Caki2 (cell line): ENCODE measurements at regions not wholly inside any gene's neighbourhood (a gene's known extent, or its start where the extent isn't known, plus 50 kb on each side); places are given as distances from the start of the nearest gene placed in this dataset.
"Not testable (repeated sequence)": the region's sequence is repeated elsewhere in the genome, so short reads cannot be mapped to it uniquely, and the experiment has no call there.

Experiments used
- DNase-seq: peaks from one replicate; pipeline ENCODE4 v3.0.0-alpha.2; 2015; ENCODE audit warnings: low read depth
- in situ Hi-C: cut with HindIII; loops from 2 replicates; pipeline ENCODE4 v1.10.0; 2016; ENCODE audit warnings: low sequenced_read_pairs, low pct_unique_long_range_greater_than_20kb, mixed read lengths

DNA sequence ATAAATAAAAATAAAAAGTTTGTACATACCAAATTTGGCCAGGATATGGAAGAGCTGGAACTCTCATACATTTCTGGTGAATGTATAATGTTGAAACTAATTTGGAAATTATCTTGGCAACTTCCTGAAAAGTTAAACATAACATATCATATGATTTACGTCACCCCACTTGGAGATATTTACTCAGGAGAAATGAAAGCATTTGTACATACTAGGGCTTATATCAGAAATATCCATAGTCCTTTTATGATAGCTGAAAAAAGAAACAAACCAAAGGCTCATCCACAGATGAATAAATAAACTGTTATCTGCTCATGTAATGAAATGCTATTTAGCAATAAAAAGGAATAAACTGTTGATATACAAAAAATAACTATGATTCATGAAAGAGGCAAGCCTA lies 318.2 kb upstream of the NRXN1 start:
- in situ Hi-C loops: no loop called here
- no peak for DNase-seq

GRCh38 chr2:51344886-51345285 lies 313.0 kb upstream of the NRXN1 start:
- in situ Hi-C loops: no loop called here
- no peak for DNase-seq

- in situ Hi-C loops: no loop called here
Measured at GRCh38 chr2:51335087-51336058, 303.4 kb upstream of the NRXN1 start.

GRCh38 chr2:51329512-51329911 lies 297.6 kb upstream of the NRXN1 start:
- DNase-seq: no peak
- in situ Hi-C loops: no loop called here

More at GRCh38 chr2:51335087-51336058, 303.4 kb upstream of the NRXN1 start:
- no peak for DNase-seq

- in situ Hi-C loops: no loop called here
- DNase-seq: no peak
Measured at GRCh38 chr2:51324051-51324450, 292.1 kb upstream of the NRXN1 start.

GRCh38 chr2:51322613-51323012 lies 290.7 kb upstream of the NRXN1 start:
- no peak for DNase-seq
- in situ Hi-C loops: no loop called here

DNA sequence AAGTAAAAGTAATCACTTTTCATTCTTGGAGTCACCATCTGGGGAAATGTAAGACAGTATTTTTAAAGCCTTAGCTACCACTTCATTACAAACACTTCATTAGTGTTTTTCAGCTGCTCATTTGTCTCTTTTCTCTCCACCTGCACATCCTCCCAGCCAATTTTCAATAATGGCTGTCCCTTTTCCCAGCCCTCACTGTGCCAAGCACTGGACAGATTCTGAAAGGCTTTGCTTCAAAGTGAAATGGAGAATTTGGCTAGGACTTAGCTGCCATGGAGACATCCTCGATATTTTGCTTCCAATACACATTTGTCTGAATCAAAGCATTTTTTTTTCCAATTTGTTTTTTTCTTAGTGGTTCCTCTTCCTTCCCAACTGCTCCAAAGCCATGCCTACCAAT lies 272.4 kb upstream of the NRXN1 start:
- in situ Hi-C loops: no loop called here
- DNase-seq: no peak

GRCh38 chr2:51301381-51301780 lies 269.4 kb upstream of the NRXN1 start:
- no peak for DNase-seq
- in situ Hi-C loops: no loop called here

- DNase-seq: no peak
- in situ Hi-C loops: no loop called here
Measured at GRCh38 chr2:51299370-51299769, 267.4 kb upstream of the NRXN1 start.

DNA sequence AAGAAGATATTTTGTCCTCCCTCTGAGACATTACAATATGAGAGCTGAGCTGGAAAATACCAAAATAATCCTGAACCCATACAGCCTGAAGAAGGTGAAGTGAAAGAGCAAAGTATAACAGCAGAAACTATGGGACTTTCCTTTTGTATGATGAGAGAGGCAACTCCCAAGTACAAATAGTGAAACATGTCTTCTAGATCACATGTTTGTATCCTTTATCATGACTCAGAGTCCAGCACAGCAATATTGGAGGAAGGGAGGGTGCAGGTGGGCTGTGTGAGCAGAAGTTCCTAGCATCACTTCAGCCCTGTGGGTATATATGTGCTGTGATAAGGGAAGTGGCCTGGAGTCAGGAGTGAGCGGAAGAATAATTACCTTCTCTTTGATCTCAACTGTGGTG lies 265.6 kb upstream of the NRXN1 start:
- in situ Hi-C loops: no loop called here
- no peak for DNase-seq

GRCh38 chr2:51293566-51294200 lies 261.8 kb upstream of the NRXN1 start:
- in situ Hi-C loops: no loop called here

DNA sequence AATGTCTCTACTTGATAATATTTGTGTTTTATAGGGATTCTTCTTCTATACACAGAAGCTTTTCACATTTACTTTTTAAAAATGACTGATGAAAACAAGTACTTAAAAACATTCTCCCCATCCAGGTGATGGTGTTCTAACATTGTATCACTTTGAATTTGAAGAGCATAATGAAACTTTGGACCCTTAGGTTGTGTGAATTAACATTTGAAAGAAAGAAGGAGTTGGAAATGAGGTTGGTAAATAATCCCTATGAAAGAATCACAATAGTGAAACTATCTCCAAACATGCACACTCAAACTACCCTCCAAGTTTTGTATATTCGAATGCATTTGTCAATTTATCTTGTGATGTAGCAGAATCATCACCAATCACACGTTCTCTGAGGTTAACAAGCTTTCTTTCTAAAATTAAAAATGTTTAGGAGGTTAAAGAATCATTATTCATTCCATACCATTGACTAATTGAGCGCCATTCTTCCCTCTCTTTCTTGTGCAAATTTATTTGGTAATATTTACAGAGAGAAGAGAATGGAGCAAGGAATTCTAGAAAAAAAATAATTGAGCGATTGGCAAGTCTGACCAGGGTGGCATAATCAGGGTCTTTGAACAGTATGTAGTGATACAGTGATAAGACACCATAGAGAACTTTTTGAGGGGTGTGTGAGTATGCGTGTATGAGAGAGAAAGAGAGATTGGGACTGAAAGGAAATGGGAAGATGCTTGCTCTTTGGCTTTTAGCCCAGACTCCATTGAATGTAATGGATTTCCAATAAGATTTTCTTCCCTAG lies 260.0 kb upstream of the NRXN1 start:
- in situ Hi-C loops: no loop called here

More at GRCh38 chr2:51293566-51294200, 261.8 kb upstream of the NRXN1 start:
- DNase-seq: no peak

DNA sequence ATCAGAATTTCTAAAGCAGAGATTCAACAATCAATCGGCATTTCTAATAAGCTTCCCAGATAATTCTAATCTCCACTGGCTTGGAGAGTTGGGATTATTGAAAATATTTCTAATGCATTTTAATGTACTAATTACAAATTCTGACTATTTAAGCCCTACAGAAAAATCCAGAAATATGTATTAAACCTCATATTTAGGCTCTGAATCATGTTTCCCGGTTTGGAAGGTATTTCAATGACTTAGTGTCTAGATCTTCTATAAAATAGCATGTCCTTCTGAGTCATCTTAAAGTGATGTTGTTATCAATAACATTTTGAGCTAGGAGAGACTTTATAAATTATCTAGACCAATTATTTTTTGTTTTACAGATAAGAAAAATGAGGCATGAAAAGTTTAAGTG lies 258.8 kb upstream of the NRXN1 start:
- no peak for DNase-seq
- in situ Hi-C loops: no loop called here

More for the DNA sequence above, 260.0 kb upstream of the NRXN1 start:
- DNase-seq: no peak

- no peak for DNase-seq
Measured at GRCh38 chr2:51289045-51289444, 257.1 kb upstream of the NRXN1 start.

GRCh38 chr2:51268191-51268590 lies 236.3 kb upstream of the NRXN1 start:
- in situ Hi-C loops: no loop called here
- no peak for DNase-seq

More at GRCh38 chr2:51289045-51289444, 257.1 kb upstream of the NRXN1 start:
- in situ Hi-C loops: no loop called here

DNA sequence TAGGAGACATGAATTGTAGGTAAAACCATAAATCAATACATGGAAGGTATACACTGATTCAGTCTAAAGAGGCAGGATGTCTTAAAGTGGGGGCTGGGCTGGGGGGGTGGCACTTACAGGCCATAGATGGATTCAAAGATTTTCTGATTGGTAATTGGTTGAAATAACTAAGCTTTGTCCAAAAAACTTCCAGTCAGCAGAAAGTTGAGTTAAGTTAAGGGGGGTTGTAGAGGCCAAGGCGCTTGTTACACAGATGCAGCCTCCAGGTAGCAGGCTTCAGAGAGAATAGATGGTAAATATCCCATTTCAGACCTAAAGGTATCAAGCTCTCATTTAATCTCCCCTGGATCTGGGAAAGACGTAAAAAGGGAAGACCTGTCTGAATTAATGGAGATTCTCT lies 233.6 kb upstream of the NRXN1 start:
- DNase-seq: no peak
- in situ Hi-C loops: no loop called here

- in situ Hi-C loops: no loop called here
- no peak for DNase-seq
Measured at GRCh38 chr2:51263951-51264350, 232.0 kb upstream of the NRXN1 start.

GRCh38 chr2:51263101-51263500 lies 231.2 kb upstream of the NRXN1 start:
- in situ Hi-C loops: not testable (repeated sequence)

GRCh38 chr2:51258301-51258700 lies 226.4 kb upstream of the NRXN1 start:
- DNase-seq: no peak
- in situ Hi-C loops: no loop called here

More at GRCh38 chr2:51263101-51263500, 231.2 kb upstream of the NRXN1 start:
- not testable (repeated sequence) for DNase-seq
